ENCODE measurements at regions not wholly inside any gene's neighbourhood (a gene's known extent, or its start where the extent isn't known, plus 50 kb on each side); places are given as distances from the start of the nearest gene placed in this dataset.

DNA sequence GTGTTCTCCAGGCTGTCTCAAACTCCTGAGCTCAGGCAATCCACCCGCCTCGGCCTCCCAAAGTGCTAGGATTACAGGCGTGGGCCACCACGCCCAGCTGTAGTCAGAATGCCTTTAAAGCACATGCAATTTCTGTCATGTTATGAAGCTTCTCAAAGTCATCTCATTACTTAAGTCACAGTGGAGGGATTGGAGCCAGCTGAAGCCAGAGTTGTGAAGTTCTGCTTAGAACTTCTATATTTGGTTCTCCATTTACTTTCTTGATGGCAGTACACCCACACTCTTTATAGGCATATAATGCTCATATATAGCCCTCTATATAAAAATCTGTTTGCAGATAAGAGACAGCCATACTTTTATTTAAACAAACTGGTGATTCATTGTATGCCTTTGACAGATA is 68.8 kb upstream of the CWC22 start:
- intact Hi-C loops (cut with DNase I; ENCODE audit: low total_unique reads) = no loop called here
- Histone ChIP-seq H3K9me3 (no peaks in the 10 kb centered on the region), H3K4me3 (no peak overlapping the region), H3K27me3 (no peaks in the 10 kb centered on the region), H3K4me1 (no peaks in the 10 kb centered on the region), H3K36me3 (ENCODE audit: low read depth, missing control alignments) (no peaks in the 10 kb centered on the region), H3K27ac (no peak overlapping the region)
- DNase-seq = no peak
- WGBS, 2 donors = 95% methylated on average over 4 of the region's 4 CpGs
- TF ChIP-seq POLR2A (IDR thresholded peaks at IDR 0.05) = no peak
- TF ChIP-seq, protein P1, sequence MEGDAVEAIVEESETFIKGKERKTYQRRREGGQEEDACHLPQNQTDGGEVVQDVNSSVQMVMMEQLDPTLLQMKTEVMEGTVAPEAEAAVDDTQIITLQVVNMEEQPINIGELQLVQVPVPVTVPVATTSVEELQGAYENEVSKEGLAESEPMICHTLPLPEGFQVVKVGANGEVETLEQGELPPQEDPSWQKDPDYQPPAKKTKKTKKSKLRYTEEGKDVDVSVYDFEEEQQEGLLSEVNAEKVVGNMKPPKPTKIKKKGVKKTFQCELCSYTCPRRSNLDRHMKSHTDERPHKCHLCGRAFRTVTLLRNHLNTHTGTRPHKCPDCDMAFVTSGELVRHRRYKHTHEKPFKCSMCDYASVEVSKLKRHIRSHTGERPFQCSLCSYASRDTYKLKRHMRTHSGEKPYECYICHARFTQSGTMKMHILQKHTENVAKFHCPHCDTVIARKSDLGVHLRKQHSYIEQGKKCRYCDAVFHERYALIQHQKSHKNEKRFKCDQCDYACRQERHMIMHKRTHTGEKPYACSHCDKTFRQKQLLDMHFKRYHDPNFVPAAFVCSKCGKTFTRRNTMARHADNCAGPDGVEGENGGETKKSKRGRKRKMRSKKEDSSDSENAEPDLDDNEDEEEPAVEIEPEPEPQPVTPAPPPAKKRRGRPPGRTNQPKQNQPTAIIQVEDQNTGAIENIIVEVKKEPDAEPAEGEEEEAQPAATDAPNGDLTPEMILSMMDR (IDR thresholded peaks at IDR 0.05) = no peak

DNA sequence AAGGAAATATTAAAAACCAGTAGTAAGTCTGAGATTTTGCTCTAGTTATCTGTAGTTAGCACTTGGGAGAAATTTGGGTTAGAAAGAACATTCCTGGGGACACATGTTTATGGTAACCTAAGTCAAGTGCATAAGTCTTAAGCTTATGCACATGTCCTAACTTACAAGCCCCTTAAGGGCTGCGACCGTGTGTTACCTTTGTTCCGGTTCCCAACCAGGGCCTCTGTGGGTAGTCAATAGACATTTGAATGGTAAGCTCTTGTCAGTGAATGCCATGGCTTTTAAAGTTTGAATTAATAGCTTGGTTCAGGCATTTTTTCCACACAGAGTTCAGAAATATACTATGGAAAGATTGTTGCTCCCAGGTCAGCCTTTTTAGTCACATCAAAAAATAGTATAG is 64.7 kb upstream of the CWC22 start:
- WGBS, 2 donors = 83 to 85% methylated on average over 3 of the region's 3 CpGs
- no peaks in the 10 kb centered on the region for H3K36me3 ChIP-seq (ENCODE audit: low read depth, missing control alignments)
- TF ChIP-seq, protein P1 (IDR thresholded peaks at IDR 0.05) = no peak
- H3K4me3 ChIP-seq = no peak overlapping the region
- H3K27me3 ChIP-seq = no peaks in the 10 kb centered on the region
- intact Hi-C loops (cut with DNase I; ENCODE audit: low total_unique reads) = no loop called here
- DNase-seq = no peak
- no peaks in the 10 kb centered on the region for H3K9me3 ChIP-seq
- no peak overlapping the region for H3K27ac ChIP-seq
- no peaks in the 10 kb centered on the region for H3K4me1 ChIP-seq

DNA sequence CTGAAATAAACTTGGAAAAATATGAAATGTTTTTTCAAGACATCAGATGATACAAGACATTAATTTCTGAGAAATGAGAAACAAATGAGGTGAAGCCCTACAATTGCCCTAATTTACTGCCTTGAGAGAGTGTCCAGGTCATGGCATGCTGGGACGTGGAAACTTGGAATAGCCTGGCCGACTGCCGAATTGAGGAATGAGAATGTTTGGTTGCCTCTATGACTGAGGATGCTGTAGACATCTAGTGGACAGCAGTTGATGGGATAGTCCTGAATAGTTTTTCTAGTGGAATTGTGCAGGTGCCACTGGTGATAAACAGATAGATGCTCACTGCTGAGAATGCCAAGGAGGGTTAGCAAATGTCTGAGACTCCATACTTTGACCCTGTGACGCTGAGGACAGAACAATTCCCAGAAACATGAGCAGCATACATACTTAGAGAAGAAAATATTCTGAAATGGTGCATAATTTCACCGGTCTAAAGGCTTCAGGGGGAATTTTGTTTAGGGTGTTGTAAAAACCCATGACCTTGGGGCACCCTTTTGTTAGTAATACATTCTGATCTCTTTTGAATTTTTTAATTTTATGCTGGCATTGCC is 56.5 kb upstream of the CWC22 start:
- H3K4me3 ChIP-seq = no peak overlapping the region
- no peaks in the 10 kb centered on the region for H3K36me3 ChIP-seq (ENCODE audit: low read depth, missing control alignments)
- no peak for DNase-seq
- intact Hi-C loops (cut with DNase I; ENCODE audit: low total_unique reads) = no loop called here
- no peak overlapping the region for H3K27ac ChIP-seq
- H3K9me3 ChIP-seq = no peaks in the 10 kb centered on the region
- no peak for TF ChIP-seq POLR2A (IDR thresholded peaks at IDR 0.05)
- TF ChIP-seq, protein P1 (IDR thresholded peaks at IDR 0.05) = no peak
- no peaks in the 10 kb centered on the region for H3K27me3 ChIP-seq
- no peaks in the 10 kb centered on the region for H3K4me1 ChIP-seq
- WGBS, 2 donors = 66 to 68% methylated on average over 5 of the region's 5 CpGs

DNA sequence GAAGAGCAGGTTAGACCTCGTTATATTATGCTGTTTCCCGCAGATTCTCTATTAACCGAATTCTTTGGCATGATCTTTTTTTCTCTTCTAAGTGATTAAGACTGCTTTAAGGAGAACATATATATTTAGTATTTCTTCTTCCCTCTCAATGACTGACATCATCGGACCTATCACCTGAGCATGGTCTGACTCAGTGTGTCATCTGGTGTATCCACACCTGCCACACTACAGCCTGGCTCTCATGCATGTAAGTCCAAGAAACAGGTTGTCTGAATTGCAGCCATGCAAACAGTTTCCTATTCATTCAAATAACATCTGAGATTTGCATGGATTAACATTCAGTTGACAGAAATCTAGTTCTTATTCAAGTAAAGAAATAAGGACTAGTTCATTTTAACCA is 55.1 kb upstream of the CWC22 start:
- no peak for TF ChIP-seq POLR2A (IDR thresholded peaks at IDR 0.05)
- TF ChIP-seq, protein P1 (IDR thresholded peaks at IDR 0.05) = no peak
- no peaks in the 10 kb centered on the region for H3K36me3 ChIP-seq (ENCODE audit: low read depth, missing control alignments)
- H3K4me1 ChIP-seq = no peaks in the 10 kb centered on the region
- intact Hi-C loops (cut with DNase I; ENCODE audit: low total_unique reads) = no loop called here
- no peak for DNase-seq
- H3K4me3 ChIP-seq = no peak overlapping the region
- WGBS, 2 donors = 87 to 90% methylated on average over 4 of the region's 4 CpGs
- H3K27ac ChIP-seq = no peak overlapping the region
- H3K27me3 ChIP-seq = no peaks in the 10 kb centered on the region
- H3K9me3 ChIP-seq = no peaks in the 10 kb centered on the region

DNA sequence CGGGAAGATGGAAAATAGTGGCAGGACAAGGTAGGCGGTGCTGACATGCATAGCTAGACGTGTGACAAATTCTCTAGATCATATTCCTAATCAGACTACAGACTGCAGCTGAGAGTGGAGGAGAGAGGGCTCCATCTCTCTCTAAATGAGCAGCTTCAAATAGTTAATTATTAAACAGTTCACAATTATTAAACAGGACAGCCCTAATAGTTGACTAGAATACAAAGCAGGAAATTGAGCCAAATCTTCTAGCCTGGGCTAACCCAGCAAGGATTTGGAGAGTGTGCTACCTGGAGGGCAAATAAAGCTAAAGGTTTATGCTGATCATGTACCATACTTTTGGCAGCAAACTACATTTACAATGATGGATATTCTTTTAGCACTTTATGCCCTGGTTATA is 54.4 kb upstream of the CWC22 start:
- DNase-seq = no peak
- TF ChIP-seq POLR2A (IDR thresholded peaks at IDR 0.05) = no peak
- TF ChIP-seq, protein P1 (IDR thresholded peaks at IDR 0.05) = no peak
- no peaks in the 10 kb centered on the region for H3K27me3 ChIP-seq
- H3K4me3 ChIP-seq = no peak overlapping the region
- intact Hi-C loops (cut with DNase I; ENCODE audit: low total_unique reads) = no loop called here
- no peaks in the 10 kb centered on the region for H3K36me3 ChIP-seq (ENCODE audit: low read depth, missing control alignments)
- H3K27ac ChIP-seq = no peak overlapping the region
- H3K4me1 ChIP-seq = no peaks in the 10 kb centered on the region
- WGBS, 2 donors = 89 to 100% methylated on average over 3 of the region's 3 CpGs
- no peaks in the 10 kb centered on the region for H3K9me3 ChIP-seq
